PC-3 (cell line): ENCODE measurements at regions not wholly inside any gene's neighbourhood (a gene's known extent, or its start where the extent isn't known, plus 50 kb on each side); places are given as distances from the start of the nearest gene placed in this dataset.

Source experiments
- ATAC-seq: fragments of 200-7000 bp; cut with Tn5 transposase; 2 replicates; pipeline ENCODE4 v1.9.1; 2020; ENCODE audit warnings: mild to moderate bottlenecking, moderate library complexity
- BruUV-seq: library from RNA; stranded (reverse); fragments of 400-500 nt; replicated peaks from 2 replicates; lab custom pipeline; 2021; lab: Mats Ljungman, UMichigan
- CTCF ChIA-PET: fragments of 300-600 bp; sonication (Branson Sonifier 250); formaldehyde crosslinking; loops from one replicate; lab custom pipeline; 2022; ENCODE audit warnings: antibody characterized with exemption; lab: Charles Lee
- POLR2A ChIA-PET: fragments of 300-600 bp; sonication (Branson Sonifier 250); formaldehyde crosslinking; loops from one replicate; lab custom pipeline; 2022; ENCODE audit warnings: antibody characterized with exemption; ENCODE audit not compliant: unreplicated experiment; lab: Charles Lee
- DNase-seq: peaks from one replicate; pipeline ENCODE4 v3.0.0-alpha.2; 2015
- H2AFZ ChIP-seq: fragments of 300-600 bp; sonication (generic); 2 replicates; pipeline ENCODE4 v1.6.0; 2016; ENCODE audit warnings: antibody characterized with exemption, low read length
- H3F3A ChIP-seq: fragments of 300-600 bp; sonication (generic); one replicate; pipeline ENCODE4 v1.6.0; 2017; ENCODE audit warnings: antibody characterized with exemption, low read length, control low read depth, mild to moderate bottlenecking; ENCODE audit not compliant: unreplicated experiment
- H3K27ac ChIP-seq: fragments of 300-600 bp; sonication (generic); 2 replicates; pipeline ENCODE4 v1.5.1; 2016; ENCODE audit warnings: mild to moderate bottlenecking, low read length
- H3K27me3 ChIP-seq: fragments of 300-600 bp; sonication (generic); 2 replicates; pipeline ENCODE4 v1.6.1; 2016; ENCODE audit warnings: low read length, mixed read lengths
- H3K36me3 ChIP-seq: fragments of 300-600 bp; sonication (generic); 2 replicates; pipeline ENCODE4 v1.6.1; 2016; ENCODE audit warnings: low read depth, mixed run types, low read length, mixed read lengths
- H3K4me1 ChIP-seq: fragments of 300-600 bp; sonication (generic); 2 replicates; pipeline ENCODE4 v1.5.1; 2016; ENCODE audit warnings: low read length; ENCODE audit not compliant: insufficient read depth
- H3K4me2 ChIP-seq: fragments of 300-600 bp; sonication (generic); 2 replicates; pipeline ENCODE4 v1.6.0; 2016; ENCODE audit warnings: low read length
- H3K4me3 ChIP-seq: fragments of 300-600 bp; sonication (generic); 2 replicates; pipeline ENCODE4 v1.5.1; 2016; ENCODE audit warnings: mild to moderate bottlenecking, low read length, mixed read lengths
- H3K79me2 ChIP-seq: fragments of 300-600 bp; sonication (generic); 2 replicates; pipeline ENCODE4 v1.6.1; 2017; ENCODE audit warnings: low read length, mixed read lengths
- H3K9ac ChIP-seq: fragments of 300-600 bp; sonication (generic); 2 replicates; pipeline ENCODE4 v1.6.0; 2016; ENCODE audit warnings: mild to moderate bottlenecking, low read length
- H3K9me2 ChIP-seq: fragments of 300-600 bp; sonication (generic); replicated peaks from 2 replicates; pipeline ENCODE4 v1.6.1; 2016; ENCODE audit warnings: mixed run types, low read length, mixed read lengths
- H3K9me3 ChIP-seq: fragments of 300-600 bp; sonication (generic); 2 replicates; pipeline ENCODE4 v1.6.1; 2016; ENCODE audit warnings: low read length, mixed read lengths
- H4K20me1 ChIP-seq: fragments of 300-600 bp; sonication (generic); 2 replicates; pipeline ENCODE4 v1.6.1; 2016; ENCODE audit warnings: low read length, mixed read lengths
- CTCF ChIP-seq: fragments of 300-600 bp; sonication (generic); conservative IDR thresholded peaks from 2 replicates; pipeline ENCODE4 v1.5.1; 2017; ENCODE audit warnings: antibody characterized with exemption, low read depth, mild to moderate bottlenecking, low read length
- EZH2 ChIP-seq: fragments of 300-600 bp; sonication (generic); IDR thresholded peaks from one replicate; pipeline ENCODE4 v1.6.1; 2017; ENCODE audit warnings: antibody characterized with exemption, mild to moderate bottlenecking, low read length; ENCODE audit not compliant: unreplicated experiment
- EZH2phosphoT487 ChIP-seq: fragments of 300-600 bp; sonication (generic); IDR thresholded peaks from 2 replicates; pipeline ENCODE4 v1.6.1; 2018; ENCODE audit warnings: mild to moderate bottlenecking, antibody characterized with exemption, low read length, borderline replicate concordance
- intact Hi-C: fragments of 100-400 bp; cut with micrococcal nuclease; formaldehyde crosslinking; loops from 2 replicates; pipeline ENCODE4 v1.9.0; 2023

- Histone ChIP-seq H3F3A (no peaks in the 10 kb centered on the region), H2AFZ (no peak overlapping the region), H3K4me2 (no peak overlapping the region), H3K4me3 (no peak overlapping the region), H3K36me3 (no peaks in the 10 kb centered on the region), H4K20me1 (no peaks in the 10 kb centered on the region), H3K9me3 (no peaks in the 10 kb centered on the region), H3K27ac (no peak overlapping the region), H3K4me1 (0 out of 2 replicates have a peak, but pooled peaks cover 3% of the 10 kb centered on the region), H3K79me2 (no peaks in the 10 kb centered on the region), H3K9ac (no peak overlapping the region), H3K27me3 (no peaks in the 10 kb centered on the region), H3K9me2 (no peaks in the 10 kb centered on the region)
- TF ChIP-seq EZH2 = no peak
- no peak for TF ChIP-seq EZH2phosphoT487
- TF ChIP-seq CTCF = no peak
- ChIA-PET POLR2A (interaction anchor here (0.5 kb wide), 1 partner anchor 66 kb away, joined by 3 read pairs; no protein-coding TSS in a partner anchor), CTCF (no interaction called here)
- DNase-seq (peak; percentile 3), ATAC-seq (no peak)
- BruUV-seq = no TSS peak
- intact Hi-C loops = no loop called here
Measured at GRCh38 chr17:31753011-31753410, 106.0 kb downstream of the COPRS start.

- ATAC-seq (no peak), DNase-seq (no peak)
- no peak overlapping the region for H2AFZ ChIP-seq
- H3K4me3 ChIP-seq = no peak overlapping the region
- H3K27me3 ChIP-seq = no peaks in the 10 kb centered on the region
- no peaks in the 10 kb centered on the region for H3K9me3 ChIP-seq
- no peak overlapping the region for H3K27ac ChIP-seq
- H3K4me2 ChIP-seq = no peak overlapping the region
- H4K20me1 ChIP-seq = no peaks in the 10 kb centered on the region
- 0 out of 2 replicates have a peak, but pooled peaks cover 3% of the 10 kb centered on the region for H3K4me1 ChIP-seq
- no peaks in the 10 kb centered on the region for H3K36me3 ChIP-seq
- H3K9ac ChIP-seq = no peak overlapping the region
- no TSS peak for BruUV-seq
- H3K9me2 ChIP-seq = no peaks in the 10 kb centered on the region
- intact Hi-C loops = no loop called here
- POLR2A ChIA-PET = interaction anchor here (0.5 kb wide), 1 partner anchor 65 kb away, joined by 3 read pairs; no protein-coding TSS in a partner anchor
- H3K79me2 ChIP-seq = no peaks in the 10 kb centered on the region
- CTCF ChIA-PET = no interaction called here
- TF ChIP-seq EZH2phosphoT487 (no peak), CTCF (no peak)
- no peaks in the 10 kb centered on the region for H3F3A ChIP-seq
Measured at GRCh38 chr17:31752584-31752983, 106.5 kb downstream of the COPRS start.

GRCh38 chr17:31750578-31750977, 108.5 kb downstream of the COPRS start:
- no peaks in the 10 kb centered on the region for H3K27me3 ChIP-seq
- H3K4me3 ChIP-seq = no peak overlapping the region
- 0 out of 2 replicates have a peak, but pooled peaks cover 3% of the 10 kb centered on the region for H3K4me1 ChIP-seq
- BruUV-seq = no TSS peak
- H3K9me2 ChIP-seq = no peaks in the 10 kb centered on the region
- ChIA-PET CTCF (no interaction called here), POLR2A (no interaction called here)
- no peaks in the 10 kb centered on the region for H3F3A ChIP-seq
- intact Hi-C loops = no loop called here
- H3K36me3 ChIP-seq = no peaks in the 10 kb centered on the region
- no peaks in the 10 kb centered on the region for H4K20me1 ChIP-seq
- no peak overlapping the region for H2AFZ ChIP-seq
- no peak for DNase-seq
- H3K79me2 ChIP-seq = no peaks in the 10 kb centered on the region
- ATAC-seq = no peak
- TF ChIP-seq EZH2phosphoT487 (no peak), EZH2 (no peak), CTCF (no peak)
- H3K27ac ChIP-seq = no peak overlapping the region
- H3K4me2 ChIP-seq = no peak overlapping the region
- no peak overlapping the region for H3K9ac ChIP-seq
- H3K9me3 ChIP-seq = no peaks in the 10 kb centered on the region
